ENCODE measurements at regions not wholly inside any gene's neighbourhood (a gene's known extent, or its start where the extent isn't known, plus 50 kb on each side); places are given as distances from the start of the nearest gene placed in this dataset.

GRCh38 chr4:82171531-82172155 is 202.1 kb downstream of the HNRNPD start:
- no peak overlapping the region for H3K4me3 ChIP-seq
- H3K4me1 ChIP-seq = no peaks in the 10 kb centered on the region
- intact Hi-C loops (cut with DNase I; ENCODE audit: low total_unique reads) = no loop called here
- no peak for TF ChIP-seq POLR2A (IDR thresholded peaks at IDR 0.05)
- no peak for TF ChIP-seq CTCF (IDR thresholded peaks at IDR 0.05)
- DNase-seq = no peak
- H3K9me3 ChIP-seq = no peaks in the 10 kb centered on the region
- no peaks in the 10 kb centered on the region for H3K27me3 ChIP-seq
- no peak overlapping the region for H3K27ac ChIP-seq
- 89 to 90% methylated on average over 1 of the region's 1 CpG for WGBS, 2 donors
- no peaks in the 10 kb centered on the region for H3K36me3 ChIP-seq (ENCODE audit: low read depth, missing control alignments)

- Histone ChIP-seq H3K4me3 (no peak overlapping the region), H3K36me3 (ENCODE audit: low read depth, missing control alignments) (no peaks in the 10 kb centered on the region), H3K9me3 (no peaks in the 10 kb centered on the region), H3K27me3 (no peaks in the 10 kb centered on the region), H3K27ac (no peak overlapping the region), H3K4me1 (no peaks in the 10 kb centered on the region)
- intact Hi-C loops (cut with DNase I; ENCODE audit: low total_unique reads) = no loop called here
- TF ChIP-seq CTCF (IDR thresholded peaks at IDR 0.05) (no peak), POLR2A (IDR thresholded peaks at IDR 0.05) (no peak)
- no peak for DNase-seq
Measured at GRCh38 chr4:82149750-82150149, 224.0 kb downstream of the HNRNPD start.

GRCh38 chr4:82145850-82146249 is 227.9 kb downstream of the HNRNPD start:
- Histone ChIP-seq H3K9me3 (no peaks in the 10 kb centered on the region), H3K27ac (no peak overlapping the region), H3K36me3 (ENCODE audit: low read depth, missing control alignments) (no peaks in the 10 kb centered on the region), H3K27me3 (no peaks in the 10 kb centered on the region), H3K4me3 (no peak overlapping the region), H3K4me1 (no peaks in the 10 kb centered on the region)
- WGBS, 2 donors = 75 to 82% methylated on average over 3 of the region's 3 CpGs
- no peak for DNase-seq
- intact Hi-C loops (cut with DNase I; ENCODE audit: low total_unique reads) = no loop called here
- TF ChIP-seq POLR2A (IDR thresholded peaks at IDR 0.05) (no peak), CTCF (IDR thresholded peaks at IDR 0.05) (no peak)

GRCh38 chr4:82140422-82140821 is 233.4 kb downstream of the HNRNPD start:
- H3K36me3 ChIP-seq (ENCODE audit: low read depth, missing control alignments) = no peaks in the 10 kb centered on the region
- DNase-seq = no peak
- no peaks in the 10 kb centered on the region for H3K4me1 ChIP-seq
- intact Hi-C loops (cut with DNase I; ENCODE audit: low total_unique reads) = no loop called here
- no peak for TF ChIP-seq CTCF (IDR thresholded peaks at IDR 0.05)
- TF ChIP-seq POLR2A (IDR thresholded peaks at IDR 0.05) = no peak
- H3K9me3 ChIP-seq = no peaks in the 10 kb centered on the region
- no peaks in the 10 kb centered on the region for H3K27me3 ChIP-seq
- 49% methylated on average over 2 of the region's 2 CpGs for WGBS, 2 donors
- no peak overlapping the region for H3K4me3 ChIP-seq
- H3K27ac ChIP-seq = no peak overlapping the region

- Histone ChIP-seq H3K27me3 (no peaks in the 10 kb centered on the region), H3K4me3 (no peak overlapping the region), H3K4me1 (no peaks in the 10 kb centered on the region), H3K27ac (no peak overlapping the region), H3K36me3 (ENCODE audit: low read depth, missing control alignments) (no peaks in the 10 kb centered on the region), H3K9me3 (no peaks in the 10 kb centered on the region)
- no peak for TF ChIP-seq POLR2A (IDR thresholded peaks at IDR 0.05)
- TF ChIP-seq CTCF (IDR thresholded peaks at IDR 0.05) = no peak
- intact Hi-C loops (cut with DNase I; ENCODE audit: low total_unique reads) = no loop called here
- no peak for DNase-seq
- 95 to 97% methylated on average over 3 of the region's 3 CpGs for WGBS, 2 donors
Measured at GRCh38 chr4:82139287-82139686, 234.5 kb downstream of the HNRNPD start.
